Colonic mucosa (tissue), 4 donors: ENCODE measurements at regions not wholly inside any gene's neighbourhood (a gene's known extent, or its start where the extent isn't known, plus 50 kb on each side); places are given as distances from the start of the nearest gene placed in this dataset.

Source experiments
- DNase-seq: peaks from one replicate; pipeline ENCODE4 v3.0.0-alpha.2; 2020
- H3K27ac ChIP-seq: fragments of 200-600 bp; one replicate; pipeline ENCODE4 v1.8.0; 2021
- H3K27me3 ChIP-seq: fragments of 200-600 bp; one replicate; pipeline ENCODE4 v1.8.0; 2021
- H3K36me3 ChIP-seq: fragments of 200-600 bp; one replicate; pipeline ENCODE4 v1.8.0; 2021
- H3K4me1 ChIP-seq: fragments of 200-600 bp; one replicate; pipeline ENCODE4 v1.8.0; 2021; ENCODE audit warnings: mild to moderate bottlenecking
- H3K4me3 ChIP-seq: fragments of 200-600 bp; one replicate; pipeline ENCODE4 v1.8.0; 2021
- H3K9ac ChIP-seq, 2 donors: one replicate each; pipeline ENCODE4 v1.7.0; 2013; ENCODE audit warnings: control low read depth in 2 of 2, low read depth in 2 of 2, low read length in 2 of 2
- H3K9me3 ChIP-seq: fragments of 200-600 bp; one replicate; pipeline ENCODE4 v1.8.0; 2021
- intact Hi-C: fragments of 100-400 bp; cut with DNase I; formaldehyde crosslinking; loops from one replicate; pipeline ENCODE4 v1.14.1; 2022
- TF ChIP-seq, protein P1 (sequence below): fragments of 200-600 bp; IDR thresholded peaks from one replicate; pipeline ENCODE4 v1.8.0; 2022; ENCODE audit warnings: antibody characterized with exemption, mild to moderate bottlenecking
- donor health status: healthy.
- donor health status: DM: no; HTN: no; CAD: no.
- donor health status: DM: no; HTN: no; CAD: no.

DNA sequence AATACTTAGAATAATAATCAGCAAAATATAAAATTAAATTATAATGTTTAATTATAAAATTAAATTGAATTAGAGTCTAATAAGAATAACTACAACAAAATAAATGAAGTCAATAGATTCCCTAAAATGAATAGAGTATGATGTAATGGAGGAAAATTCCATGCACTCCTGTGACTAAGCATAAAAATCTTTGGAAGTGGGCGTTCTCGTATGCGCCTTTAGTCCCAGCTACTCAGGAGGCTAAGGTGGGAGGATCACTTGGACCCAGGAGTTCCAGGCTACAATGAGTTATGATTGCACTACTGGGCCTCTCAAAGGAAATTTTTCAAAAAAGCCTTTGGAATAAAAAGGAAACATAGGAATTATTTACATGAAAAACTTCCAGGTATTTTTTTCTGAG, 955.4 kb upstream of the POU3F3 start:
- H3K36me3 ChIP-seq, result no peaks in the 10 kb centered on the region
- no peaks in the 10 kb centered on the region for H3K9me3 ChIP-seq
- no peak for DNase-seq
- no peak overlapping the region for H3K4me3 ChIP-seq
- intact Hi-C loops, result no loop called here
- H3K27ac ChIP-seq, result no peak overlapping the region
- TF ChIP-seq, protein P1, sequence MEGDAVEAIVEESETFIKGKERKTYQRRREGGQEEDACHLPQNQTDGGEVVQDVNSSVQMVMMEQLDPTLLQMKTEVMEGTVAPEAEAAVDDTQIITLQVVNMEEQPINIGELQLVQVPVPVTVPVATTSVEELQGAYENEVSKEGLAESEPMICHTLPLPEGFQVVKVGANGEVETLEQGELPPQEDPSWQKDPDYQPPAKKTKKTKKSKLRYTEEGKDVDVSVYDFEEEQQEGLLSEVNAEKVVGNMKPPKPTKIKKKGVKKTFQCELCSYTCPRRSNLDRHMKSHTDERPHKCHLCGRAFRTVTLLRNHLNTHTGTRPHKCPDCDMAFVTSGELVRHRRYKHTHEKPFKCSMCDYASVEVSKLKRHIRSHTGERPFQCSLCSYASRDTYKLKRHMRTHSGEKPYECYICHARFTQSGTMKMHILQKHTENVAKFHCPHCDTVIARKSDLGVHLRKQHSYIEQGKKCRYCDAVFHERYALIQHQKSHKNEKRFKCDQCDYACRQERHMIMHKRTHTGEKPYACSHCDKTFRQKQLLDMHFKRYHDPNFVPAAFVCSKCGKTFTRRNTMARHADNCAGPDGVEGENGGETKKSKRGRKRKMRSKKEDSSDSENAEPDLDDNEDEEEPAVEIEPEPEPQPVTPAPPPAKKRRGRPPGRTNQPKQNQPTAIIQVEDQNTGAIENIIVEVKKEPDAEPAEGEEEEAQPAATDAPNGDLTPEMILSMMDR, result no peak
- no peaks in the 10 kb centered on the region for H3K4me1 ChIP-seq
- H3K9ac ChIP-seq, result no peak overlapping the region
- H3K27me3 ChIP-seq, result no peaks in the 10 kb centered on the region

DNA sequence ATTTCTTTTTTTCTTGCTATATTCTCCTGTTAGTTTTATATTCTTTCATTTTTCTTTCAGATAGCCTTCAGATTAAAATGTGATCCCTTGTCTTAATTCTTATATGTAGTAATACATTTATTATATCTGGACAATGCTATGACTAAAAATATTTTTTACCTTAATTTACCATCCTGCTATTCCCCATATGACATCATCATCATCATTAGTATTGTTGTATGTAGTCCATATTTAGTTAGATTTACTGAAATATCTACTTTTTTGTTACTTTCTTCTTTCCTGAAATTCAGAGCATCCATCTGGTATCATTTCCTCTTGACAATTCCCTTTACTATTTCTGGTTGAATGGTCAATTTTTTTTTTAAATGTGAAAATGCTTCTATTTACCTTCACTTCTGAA, 951.6 kb upstream of the POU3F3 start:
- TF ChIP-seq, protein P1, result no peak
- Histone ChIP-seq H3K27me3 (no peaks in the 10 kb centered on the region), H3K27ac (no peak overlapping the region), H3K9ac (no peak overlapping the region), H3K4me3 (no peak overlapping the region), H3K9me3 (no peaks in the 10 kb centered on the region), H3K36me3 (no peaks in the 10 kb centered on the region), H3K4me1 (no peaks in the 10 kb centered on the region)
- DNase-seq, result no peak
- intact Hi-C loops, result no loop called here

DNA sequence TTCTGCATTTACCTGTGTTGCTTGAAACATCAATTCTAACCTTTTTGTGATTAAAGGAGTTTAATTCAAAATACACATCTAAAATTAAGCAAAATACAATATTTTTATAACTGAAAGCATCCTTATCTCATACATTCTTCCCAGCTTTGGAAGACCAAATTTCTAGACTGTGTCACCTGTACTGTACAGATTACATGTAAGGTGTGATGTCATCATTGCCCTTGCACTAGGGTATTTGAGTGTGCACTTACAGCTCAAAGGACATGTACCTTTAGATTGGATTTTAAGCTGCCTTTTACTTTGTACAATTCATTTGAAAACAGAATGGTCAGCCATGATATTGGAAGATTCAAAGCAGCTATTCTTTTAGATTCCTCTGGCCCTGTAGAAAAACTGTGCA, 932.8 kb upstream of the POU3F3 start:
- no peaks in the 10 kb centered on the region for H3K9me3 ChIP-seq
- H3K27me3 ChIP-seq, result no peaks in the 10 kb centered on the region
- no peak overlapping the region for H3K9ac ChIP-seq
- DNase-seq, result no peak
- H3K27ac ChIP-seq, result no peak overlapping the region
- H3K4me1 ChIP-seq, result no peaks in the 10 kb centered on the region
- H3K36me3 ChIP-seq, result no peaks in the 10 kb centered on the region
- intact Hi-C loops, result no loop called here
- H3K4me3 ChIP-seq, result no peak overlapping the region
- TF ChIP-seq, protein P1, result no peak

DNA sequence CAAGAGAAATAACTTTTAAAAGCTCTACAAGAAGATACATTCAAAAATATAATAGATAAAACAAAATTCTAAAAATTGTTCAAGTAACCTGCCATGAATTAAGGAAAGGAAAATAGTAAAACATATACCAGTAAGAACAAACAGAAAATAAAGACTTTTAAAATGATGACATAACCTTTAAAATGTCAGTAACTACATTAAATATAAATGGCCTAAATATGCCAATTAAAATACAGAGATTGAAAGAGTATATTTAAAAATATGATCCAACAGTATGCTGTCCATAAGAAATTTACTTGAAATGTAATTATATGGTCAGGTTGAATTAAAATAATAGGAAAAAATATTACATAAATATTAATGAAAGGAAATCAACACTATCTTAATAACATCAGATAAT, 911.7 kb upstream of the POU3F3 start:
- intact Hi-C loops, result no loop called here
- H3K9ac ChIP-seq, result no peak overlapping the region
- no peaks in the 10 kb centered on the region for H3K36me3 ChIP-seq
- no peak overlapping the region for H3K27ac ChIP-seq
- DNase-seq, result no peak
- H3K4me1 ChIP-seq, result no peaks in the 10 kb centered on the region
- H3K4me3 ChIP-seq, result no peak overlapping the region
- TF ChIP-seq, protein P1, result no peak
- no peaks in the 10 kb centered on the region for H3K9me3 ChIP-seq
- H3K27me3 ChIP-seq, result no peaks in the 10 kb centered on the region

DNA sequence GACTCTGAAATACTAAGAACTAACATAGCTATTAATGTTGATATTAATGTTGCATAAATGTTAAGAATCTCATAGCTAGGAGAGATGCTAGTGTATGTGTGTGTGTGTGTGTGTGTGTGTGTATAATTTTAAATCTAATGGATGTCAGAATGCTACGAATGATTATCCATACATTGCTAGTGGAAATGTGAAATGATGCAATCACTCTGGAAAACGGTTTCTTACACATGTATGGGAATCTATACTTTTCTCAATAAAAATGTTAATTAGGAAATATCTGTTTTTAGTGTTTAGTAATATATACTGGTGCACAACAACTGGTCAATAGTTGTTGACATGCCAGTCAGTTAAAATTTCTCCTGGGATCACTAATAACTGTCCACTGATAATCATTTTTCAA, 908.8 kb upstream of the POU3F3 start:
- H3K9ac ChIP-seq, result no peak overlapping the region
- no peaks in the 10 kb centered on the region for H3K4me1 ChIP-seq
- intact Hi-C loops, result no loop called here
- no peaks in the 10 kb centered on the region for H3K36me3 ChIP-seq
- DNase-seq, result no peak
- TF ChIP-seq, protein P1, result no peak
- no peaks in the 10 kb centered on the region for H3K9me3 ChIP-seq
- H3K4me3 ChIP-seq, result no peak overlapping the region
- no peak overlapping the region for H3K27ac ChIP-seq
- no peaks in the 10 kb centered on the region for H3K27me3 ChIP-seq
